ENCODE measurements at regions not wholly inside any gene's neighbourhood (a gene's known extent, or its start where the extent isn't known, plus 50 kb on each side); places are given as distances from the start of the nearest gene placed in this dataset.
"Not testable (repeated sequence)": the region's sequence is repeated elsewhere in the genome, so short reads cannot be mapped to it uniquely, and the experiment has no call there.

DNA sequence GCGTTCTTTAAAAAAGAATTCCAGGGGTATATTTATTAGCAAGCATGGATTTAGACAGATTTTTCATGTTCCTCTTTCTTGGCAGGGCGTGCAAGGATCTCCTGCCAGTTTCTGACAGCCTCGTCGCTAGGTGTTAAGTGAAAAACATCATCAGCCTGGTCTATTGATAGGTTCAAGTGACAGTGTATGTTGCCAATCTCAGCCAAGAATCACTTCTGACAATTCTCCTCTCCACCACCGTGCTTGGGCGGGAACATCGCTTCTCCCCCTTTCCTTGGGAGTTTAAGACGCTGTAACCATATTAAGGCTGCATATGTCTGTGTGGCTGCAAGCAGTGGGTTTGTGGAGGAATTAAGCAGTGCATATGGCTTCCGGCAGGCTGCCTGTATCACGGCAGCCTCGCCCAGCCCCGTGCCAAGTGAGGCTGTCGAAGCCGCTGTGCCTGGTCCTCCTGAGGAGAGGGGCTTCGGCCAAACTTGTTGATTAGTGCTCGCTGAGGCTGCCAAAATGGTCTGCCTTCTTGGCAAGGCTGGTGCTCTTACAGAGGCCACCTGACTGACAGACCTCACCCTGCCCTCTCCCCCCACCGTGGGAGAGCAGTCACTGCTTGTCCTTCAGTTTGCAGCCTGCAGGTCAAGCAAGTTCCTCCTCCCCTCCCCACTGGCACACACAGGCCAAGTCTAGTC, 132.2 kb upstream of the MPHOSPH6 start:
- DNase-seq (ENCODE audit: low read depth, low spot score) = no peak

DNA sequence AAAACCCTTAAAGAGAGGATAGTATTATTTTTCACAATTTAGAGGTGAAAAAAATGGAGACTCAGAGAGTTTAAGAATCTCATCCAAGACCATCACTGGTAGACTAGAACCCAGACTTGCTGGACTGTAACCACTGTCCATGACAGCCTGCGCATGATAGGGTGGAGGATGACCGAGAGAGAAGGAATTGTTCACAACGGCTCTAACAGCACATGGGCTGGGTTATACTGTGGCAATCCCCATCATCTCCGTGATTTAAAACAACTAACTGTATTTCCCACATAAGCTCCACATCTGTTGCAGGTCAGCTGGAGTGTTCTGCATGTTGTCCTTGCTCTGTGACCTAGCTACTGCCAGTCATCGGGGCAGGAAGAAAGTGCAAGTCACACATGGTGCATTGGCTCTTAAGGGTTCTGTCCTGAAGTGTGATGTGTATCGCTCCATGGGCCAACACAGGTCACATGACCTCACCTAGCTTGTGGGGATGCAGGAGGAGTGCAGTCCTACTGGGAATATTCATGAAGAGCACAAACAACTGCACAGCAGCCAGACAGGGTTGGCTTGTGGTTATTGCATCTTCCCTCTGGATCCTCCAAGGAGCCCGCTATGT, 131.2 kb upstream of the MPHOSPH6 start:
- no peak for DNase-seq (ENCODE audit: low read depth, low spot score)

DNA sequence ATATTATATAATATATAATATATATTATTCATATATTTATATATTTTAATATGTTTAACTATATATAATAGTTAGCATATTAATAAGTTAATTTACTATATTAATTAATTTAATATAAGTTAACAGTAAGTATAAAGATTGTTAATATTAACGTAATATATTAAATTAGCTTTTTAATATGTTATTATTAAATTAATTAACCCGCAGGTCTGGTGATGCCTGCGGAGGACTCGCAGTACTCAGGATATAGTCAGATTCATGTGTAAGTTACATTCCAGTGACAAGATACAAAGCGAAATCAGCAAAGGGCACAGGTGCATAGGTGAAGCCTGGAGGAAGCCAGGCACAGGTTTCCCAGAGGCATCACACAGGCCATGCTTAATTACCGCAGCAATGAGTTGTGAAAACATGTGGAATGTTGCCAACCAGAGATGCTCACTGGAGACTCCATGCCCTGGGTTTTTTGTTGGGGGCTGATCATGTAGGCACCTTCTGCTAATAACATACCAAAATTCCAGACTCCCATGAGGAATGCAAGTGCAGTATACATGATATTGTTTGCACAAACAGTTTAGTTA, 130.4 kb upstream of the MPHOSPH6 start:
- DNase-seq (ENCODE audit: low read depth, low spot score) = no peak

DNA sequence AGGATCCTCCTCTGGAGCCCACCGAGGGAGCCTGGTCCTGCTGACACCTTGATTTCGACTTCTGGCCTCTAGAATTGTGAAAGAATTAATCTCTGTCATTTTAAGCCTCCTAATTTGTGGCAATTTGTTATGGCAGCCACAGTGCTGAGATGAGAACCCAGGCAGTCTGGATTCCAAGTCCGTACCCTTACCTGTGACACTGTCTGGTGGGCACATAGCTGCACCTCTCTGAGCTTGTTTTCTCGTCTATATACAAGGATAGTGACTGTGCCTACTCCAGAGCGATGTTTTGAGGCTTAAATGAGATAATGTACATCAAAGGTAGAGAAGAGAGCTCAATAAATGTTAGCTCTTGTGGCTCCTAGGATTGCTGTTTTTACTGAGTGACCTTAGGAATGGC, 128.4 kb upstream of the MPHOSPH6 start:
- no peak for DNase-seq (ENCODE audit: low read depth, low spot score)

DNA sequence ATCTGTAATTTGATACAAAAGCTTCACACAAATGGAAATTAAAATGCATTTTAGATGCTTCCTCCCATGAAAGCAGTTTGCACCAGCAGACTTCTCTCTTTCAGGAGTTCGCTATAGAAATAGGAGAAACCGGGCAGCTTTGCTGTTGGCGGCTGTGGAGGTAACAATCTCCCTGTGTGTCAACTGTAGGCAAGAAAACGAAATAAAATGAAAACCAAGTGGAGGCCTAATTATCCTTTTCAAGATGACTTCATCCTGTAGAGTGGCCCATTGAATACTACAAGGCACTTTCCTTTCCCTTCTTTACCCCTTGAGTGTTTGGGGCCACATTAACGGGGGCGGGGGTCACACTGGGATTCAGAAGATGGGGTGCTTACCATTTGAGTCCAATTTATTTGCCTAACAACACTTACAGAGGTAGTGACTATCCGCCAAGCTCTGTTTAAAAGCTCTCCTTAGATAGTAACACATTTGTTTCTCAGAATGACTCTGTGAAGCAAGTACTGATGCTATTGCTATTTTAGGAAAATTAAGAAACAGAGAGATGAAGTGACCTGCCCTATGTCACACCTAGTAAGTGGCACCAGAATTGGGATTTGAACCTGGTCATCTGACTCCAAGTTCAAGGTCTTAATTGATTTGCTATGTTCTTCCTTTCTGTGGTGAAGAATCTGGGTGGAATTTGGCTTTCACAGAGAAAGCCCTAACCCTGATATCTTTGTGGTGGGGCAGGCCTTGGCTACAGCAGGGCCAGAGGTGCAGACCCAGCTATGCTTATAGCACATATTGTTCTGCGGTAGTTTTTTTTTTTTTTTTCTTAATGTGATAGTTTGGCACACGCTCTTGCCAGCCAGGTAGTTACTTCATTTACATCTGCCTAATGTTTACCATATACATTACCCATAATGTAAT, 125.5 kb upstream of the MPHOSPH6 start:
- DNase-seq (ENCODE audit: low read depth, low spot score) = no peak

DNA sequence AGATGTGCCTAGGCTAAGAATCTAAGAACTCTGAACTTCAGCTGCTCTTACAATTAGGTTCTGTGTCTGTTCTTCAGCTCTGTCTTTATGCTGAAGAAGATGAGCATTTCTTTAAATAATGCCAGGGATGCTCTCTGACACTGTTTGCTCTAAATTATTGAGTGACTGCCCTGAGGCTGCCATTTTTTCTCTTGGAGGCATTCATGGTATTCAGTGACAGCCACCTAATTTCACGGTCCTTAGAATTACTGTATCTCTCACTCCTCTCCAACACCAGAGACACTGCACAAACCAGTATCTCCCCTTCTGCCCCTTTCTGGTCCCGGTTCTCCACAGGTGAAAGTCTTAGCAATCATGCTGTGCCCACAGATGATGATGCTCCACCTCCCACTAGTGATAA, 123.6 kb upstream of the MPHOSPH6 start:
- no peak for DNase-seq (ENCODE audit: low read depth, low spot score)

DNA sequence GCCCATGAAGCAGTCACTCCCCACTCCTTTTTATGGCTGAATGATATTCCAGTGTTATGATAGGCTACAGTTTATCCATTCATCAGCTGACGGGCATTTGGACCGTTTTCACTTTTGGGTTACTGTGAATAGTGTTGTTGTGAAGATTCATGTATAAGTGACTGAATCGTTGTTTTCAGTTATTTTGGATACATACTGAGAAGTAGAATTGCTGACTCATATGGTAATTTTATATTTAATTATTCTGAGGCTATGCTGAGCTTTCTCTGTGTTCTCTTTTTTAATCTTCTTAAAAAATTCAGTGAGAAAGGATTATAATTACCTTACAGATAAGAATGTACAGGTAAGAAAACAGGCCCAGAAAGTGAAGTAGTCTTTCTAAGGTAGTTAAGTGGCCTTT, 117.9 kb upstream of the MPHOSPH6 start:
- no peak for DNase-seq (ENCODE audit: low read depth, low spot score)

DNA sequence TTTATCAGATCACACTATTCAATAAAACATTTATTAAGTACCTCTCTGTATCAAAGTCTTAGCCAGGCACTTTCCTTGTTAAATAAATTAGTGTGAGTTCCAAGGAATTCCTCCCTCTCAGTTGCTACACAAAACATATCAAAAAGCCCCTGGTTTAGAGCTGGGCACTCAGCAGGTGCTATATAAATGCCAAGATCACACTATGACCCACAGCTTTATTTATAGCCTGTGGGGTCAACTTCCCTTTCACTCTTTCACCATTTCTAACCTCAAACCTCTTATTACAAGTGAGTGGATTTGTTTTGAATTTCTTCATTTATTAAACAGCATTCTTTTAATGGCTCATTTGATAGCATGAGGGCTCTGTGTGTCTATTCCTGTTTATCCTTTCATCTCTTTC, 112.6 kb upstream of the MPHOSPH6 start:
- DNase-seq (ENCODE audit: low read depth, low spot score) = no peak

DNA sequence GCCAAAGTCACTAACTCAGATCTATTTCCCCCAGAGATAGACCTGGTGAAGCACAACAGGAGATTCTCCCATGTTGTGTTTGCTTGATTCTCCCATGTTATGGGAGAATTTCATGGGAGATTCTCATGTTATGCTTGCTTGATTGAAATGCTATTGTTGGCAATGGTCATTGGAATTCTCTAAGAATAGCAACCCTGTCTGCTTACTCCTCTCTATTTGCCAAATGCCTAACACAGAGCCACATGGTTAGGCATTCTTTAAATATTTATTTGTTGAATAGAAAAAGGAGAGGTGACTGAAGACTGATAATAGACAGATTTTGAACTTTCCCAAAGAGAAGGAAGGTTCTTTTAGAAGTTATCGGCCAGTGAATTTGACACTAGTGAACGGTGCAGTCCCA, 111.5 kb upstream of the MPHOSPH6 start:
- no peak for DNase-seq (ENCODE audit: low read depth, low spot score)

DNA sequence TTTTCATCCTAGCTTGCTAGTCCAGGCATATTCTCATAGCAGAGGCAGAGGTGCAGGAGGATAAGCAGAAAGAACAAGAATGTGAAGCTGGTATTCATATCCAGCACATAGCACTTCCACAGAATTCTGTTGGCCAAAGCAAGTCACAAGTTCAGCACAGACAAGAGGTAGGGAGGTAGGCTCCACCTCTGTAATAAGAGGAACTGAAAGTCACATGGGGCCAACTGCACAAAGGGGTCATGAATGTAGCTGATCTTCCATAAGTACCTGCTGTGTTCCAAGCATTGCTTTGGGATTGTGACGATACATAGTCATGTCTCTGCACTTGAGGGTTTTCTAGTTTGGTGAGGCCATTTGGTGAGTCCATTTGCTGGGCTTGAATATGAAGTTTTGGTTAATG, 110.8 kb upstream of the MPHOSPH6 start:
- no peak for DNase-seq (ENCODE audit: low read depth, low spot score)

DNA sequence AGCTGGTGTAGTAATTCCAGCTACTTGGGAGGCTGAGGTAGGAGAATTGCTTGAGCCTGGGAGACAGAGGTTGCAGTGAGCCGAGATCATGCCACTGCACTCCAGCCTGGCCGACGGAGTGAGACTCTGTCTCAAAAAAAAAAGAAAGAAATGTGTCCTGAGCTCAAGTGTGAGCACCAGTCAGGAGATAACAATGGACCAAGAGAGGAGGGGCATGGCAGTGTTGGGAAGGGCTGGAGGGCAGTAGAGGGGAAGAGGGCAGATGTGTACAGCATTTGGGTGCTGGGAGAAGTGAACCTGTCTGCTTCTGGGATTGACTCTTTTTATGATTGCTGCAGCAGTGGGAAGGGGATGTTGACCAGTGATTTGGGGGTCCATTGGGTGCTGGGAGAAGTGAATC, 105.3 kb upstream of the MPHOSPH6 start:
- DNase-seq (ENCODE audit: low read depth, low spot score) = not testable (repeated sequence)

DNA sequence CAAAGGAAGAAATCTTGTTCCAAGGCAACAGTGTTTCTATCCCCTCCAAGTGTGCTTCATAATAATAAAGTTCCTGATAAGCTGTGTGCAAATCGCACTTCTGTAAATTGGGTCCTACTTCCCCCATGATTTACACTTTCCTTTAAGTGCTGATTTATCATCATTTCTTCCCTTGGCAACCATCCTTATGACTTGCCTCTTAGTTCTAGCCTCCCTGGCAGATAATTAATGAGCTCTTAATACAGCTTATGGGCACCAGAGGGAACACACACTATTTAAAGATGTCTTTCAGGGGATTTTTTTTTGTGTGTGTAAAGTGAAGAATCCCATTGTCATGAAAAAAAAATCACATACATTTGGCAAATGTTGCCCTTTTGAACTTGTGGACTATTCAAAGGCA, 101.6 kb upstream of the MPHOSPH6 start:
- no peak for DNase-seq (ENCODE audit: low read depth, low spot score)

DNA sequence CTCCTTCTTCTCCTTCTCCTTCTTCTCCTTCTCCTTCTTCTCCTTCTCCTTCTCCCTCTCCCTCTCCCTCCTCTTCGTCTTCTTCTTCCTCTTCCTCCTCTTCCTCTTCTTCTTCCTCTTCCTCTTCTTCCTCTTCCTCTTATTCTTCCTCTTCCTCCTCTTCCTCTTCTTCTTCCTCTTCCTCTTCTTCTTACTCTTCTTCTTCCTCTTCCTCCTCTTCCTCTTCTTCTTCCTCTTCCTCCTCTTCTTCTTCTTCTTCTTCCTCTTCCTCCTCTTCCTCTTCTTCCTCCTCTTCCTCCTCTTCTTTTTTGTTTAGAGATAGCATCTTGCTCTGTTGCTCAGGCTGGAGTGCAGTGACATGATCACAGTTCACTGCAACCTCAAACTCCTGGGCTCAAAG, 97.7 kb upstream of the MPHOSPH6 start:
- DNase-seq (ENCODE audit: low read depth, low spot score) = not testable (repeated sequence)

DNA sequence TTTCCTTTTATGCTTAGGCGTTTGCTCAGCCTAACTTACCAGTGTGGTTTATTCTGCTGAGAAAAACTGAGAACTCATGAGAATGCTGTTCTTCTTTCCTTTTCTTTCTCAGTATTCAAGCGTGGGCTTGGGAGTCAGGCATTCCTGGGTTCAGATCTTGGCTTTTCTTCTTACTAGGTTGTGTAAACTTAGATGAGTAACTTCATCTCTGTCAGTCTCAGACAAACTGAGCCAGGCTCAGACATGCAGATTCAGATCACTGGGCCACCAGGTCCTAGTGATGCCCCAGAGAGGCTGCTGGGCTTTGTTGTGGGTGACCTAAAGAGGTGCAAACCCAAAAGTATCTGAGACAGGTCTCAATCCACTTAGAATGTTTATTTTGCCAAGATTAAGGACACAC, 95.8 kb upstream of the MPHOSPH6 start:
- DNase-seq (ENCODE audit: low read depth, low spot score) = no peak

DNA sequence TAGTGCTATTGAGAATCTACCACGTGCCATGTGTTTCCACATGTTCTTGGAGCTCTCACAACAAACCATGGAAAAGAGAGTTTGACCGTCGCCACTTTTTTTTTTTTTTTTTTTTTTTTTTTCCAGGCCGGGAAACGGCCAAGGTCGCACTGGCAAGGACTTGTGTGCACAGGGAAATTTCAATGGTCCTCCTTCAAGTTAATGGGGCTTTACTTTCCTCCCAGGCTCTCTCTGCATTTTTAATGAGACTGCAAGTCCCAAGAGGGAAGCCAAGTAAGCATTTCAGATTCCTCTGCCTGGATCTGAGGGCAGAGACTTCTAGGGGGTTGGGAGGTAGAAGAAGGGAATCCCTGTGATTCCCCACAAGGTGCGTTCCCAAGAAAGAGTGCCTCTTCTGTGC, 94.7 kb upstream of the MPHOSPH6 start:
- no peak for DNase-seq (ENCODE audit: low read depth, low spot score)

DNA sequence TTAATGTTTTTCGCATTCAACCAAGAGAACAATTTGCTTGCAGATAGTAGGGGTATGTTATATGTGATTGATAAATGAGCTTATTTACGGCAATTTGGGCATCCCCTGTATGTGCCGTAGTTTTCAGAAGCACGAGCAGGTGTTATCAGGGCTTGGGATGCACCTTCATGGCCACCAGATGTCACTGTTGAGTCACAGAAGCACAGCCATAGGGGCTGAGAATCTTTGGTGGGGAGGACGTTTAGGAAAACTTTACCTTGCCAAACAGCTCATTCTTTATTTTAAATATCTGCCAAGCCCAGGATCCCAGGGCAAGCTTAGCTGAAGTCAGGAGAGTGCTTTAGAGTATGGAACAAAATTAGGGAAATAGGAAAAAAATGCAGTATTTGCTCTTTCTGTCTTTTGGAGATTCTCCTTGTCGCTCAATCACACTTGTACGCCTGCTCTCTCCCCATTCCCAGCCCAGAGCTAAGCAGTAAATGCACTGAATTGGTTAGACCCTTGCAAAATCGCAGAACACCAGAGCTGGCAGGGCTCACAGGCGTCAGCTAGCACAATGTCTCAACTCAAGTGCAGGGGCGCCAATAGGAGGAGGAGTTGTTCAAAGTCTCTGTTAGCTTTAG, 93.6 kb upstream of the MPHOSPH6 start:
- peak; percentile 2 for DNase-seq (ENCODE audit: low read depth, low spot score)

DNA sequence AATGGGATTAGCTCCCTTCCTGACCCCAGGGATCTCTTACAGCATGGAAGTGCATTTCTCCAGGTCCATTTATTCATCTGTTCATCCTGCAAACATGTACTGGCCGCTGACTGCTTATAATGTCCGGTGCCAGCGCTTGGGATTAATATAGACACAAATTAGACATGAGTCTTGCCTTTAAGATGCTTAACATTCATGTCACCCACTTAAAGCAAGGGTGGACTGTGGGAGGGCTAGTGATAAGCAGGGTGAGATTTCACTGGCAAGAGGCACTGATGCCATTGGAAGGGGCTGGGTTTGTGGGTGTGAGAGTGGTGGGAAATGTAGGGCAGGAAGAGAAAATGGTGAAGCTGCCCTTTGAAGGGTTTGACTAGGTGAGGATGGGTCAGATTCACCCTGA, 92.2 kb upstream of the MPHOSPH6 start:
- DNase-seq (ENCODE audit: low read depth, low spot score) = no peak

DNA sequence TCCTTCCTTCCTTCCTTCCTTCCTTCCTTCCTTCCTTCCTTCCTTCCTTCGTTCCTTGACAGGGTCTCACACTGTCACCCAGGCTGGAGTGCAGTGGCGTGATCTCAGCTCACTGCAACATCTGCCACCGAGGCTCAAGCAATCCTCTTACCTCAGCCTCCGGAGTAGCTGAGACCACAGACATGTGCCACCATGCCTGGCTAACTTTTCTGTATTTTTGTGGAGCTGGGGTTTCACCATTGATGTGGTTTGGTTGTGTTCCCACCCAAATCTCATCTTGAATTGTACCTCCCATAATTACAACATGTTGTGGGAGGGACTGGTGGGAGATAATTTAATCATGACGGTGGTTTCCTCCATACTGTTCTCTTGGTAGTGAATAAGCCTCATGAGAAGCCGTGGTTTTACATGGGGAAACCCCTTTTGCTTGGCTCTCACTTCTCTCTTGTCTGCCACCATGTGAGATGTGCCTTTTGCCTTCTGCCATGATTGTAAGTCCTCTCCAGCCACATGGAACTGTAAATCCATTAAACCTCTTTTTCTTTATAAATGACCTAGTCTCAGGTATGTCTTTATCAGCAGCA, 90.3 kb upstream of the MPHOSPH6 start:
- DNase-seq (ENCODE audit: low read depth, low spot score) = no peak

DNA sequence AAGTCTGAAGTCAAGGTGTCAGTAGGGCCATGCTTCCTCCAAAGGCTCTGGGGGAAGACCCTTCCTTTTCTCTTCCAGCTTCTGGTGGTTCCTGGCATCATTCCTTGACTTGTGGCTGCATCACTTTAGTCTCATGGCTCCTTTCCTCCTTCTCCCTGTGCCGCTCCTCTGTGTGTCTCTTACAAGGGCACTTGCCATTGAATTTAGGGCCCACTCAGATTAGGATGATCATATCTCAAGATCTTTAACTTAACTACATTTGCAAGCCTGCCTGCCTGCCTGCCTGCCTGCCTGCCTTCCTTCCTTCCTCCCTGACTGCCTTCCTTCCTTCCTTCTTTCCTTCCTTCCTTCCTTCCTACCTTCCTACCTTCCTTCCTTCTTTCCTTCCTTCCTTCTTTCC, 89.7 kb upstream of the MPHOSPH6 start:
- DNase-seq (ENCODE audit: low read depth, low spot score) = no peak

DNA sequence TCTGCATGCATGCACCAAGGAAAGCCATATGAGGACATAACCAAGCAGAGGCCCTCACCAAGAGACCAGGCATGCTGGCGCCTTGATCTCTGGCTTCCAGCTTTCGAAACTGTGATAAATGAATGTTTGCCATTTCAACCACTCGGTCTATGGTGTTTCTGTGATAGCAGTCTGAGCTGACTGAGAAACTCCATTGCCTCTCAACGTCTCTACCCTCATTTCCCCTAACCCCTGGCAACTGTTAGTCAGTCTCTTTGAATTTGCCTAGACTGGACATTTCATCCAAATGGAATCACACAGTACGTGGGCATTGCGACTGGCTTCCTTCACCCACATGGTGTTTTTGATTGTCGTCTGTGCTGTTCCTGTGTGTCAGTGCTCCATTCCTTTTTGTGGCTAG, 88.0 kb upstream of the MPHOSPH6 start:
- no peak for DNase-seq (ENCODE audit: low read depth, low spot score)

DNA sequence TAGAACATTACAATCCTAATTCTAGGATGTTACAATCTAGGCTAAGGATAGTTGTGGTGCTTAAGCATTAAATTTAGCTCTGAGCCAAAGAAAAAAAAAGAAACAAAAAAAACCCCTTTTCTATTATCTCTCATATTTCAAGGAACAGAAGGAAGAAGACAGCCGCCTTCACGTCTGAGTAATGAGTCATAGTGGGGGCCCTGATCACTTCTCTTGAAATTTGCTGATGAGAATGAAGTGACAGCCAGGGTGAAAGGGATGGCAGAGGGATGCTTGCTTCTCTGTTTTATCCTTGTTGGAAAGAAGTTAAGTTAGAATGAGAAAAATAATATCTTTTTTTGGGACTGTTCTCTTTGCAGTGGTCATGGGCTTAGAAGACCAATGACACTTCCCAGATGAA, 82.6 kb upstream of the MPHOSPH6 start:
- no peak for DNase-seq (ENCODE audit: low read depth, low spot score)

DNA sequence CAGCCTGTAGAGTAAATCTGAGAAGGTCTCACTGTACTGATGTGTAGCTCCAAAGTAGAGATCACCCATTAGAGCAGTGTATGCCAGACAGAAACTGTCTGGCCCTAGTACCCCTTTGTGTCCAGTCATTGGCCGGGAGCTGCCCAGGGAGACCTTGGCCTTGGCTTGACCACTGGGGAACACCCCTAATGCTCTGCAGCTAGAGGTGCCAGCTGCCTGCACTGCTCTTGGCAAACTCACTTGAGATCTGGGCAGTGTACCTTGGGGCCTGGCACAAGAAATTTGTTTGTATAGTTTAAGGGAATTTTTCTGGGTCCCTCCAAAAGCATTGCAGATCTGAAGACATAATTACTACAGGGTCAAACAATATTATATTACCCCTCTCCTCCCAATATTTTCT, 78.7 kb upstream of the MPHOSPH6 start:
- no peak for DNase-seq (ENCODE audit: low read depth, low spot score)
